Naive thymus-derived CD8-positive, alpha-beta T cell (primary cell): ENCODE measurements at regions not wholly inside any gene's neighbourhood (a gene's known extent, or its start where the extent isn't known, plus 50 kb on each side); places are given as distances from the start of the nearest gene placed in this dataset.
A peak's percentile ranks its signal among the peaks of the same experiment; 100 is the strongest.

ENCODE experiments used
- ATAC-seq, 2 donors: fragments of 150-1000 bp; cut with Tn5 transposase in 1 of 2; sonication (Bioruptor Pico), chemical (Tn5 transposase) in 1 of 2; 1 replicate in 1 of 2; 2 replicates in 1 of 2; pipeline ENCODE4 v1.10.0; 2021; ENCODE audit warnings: mild to moderate bottlenecking in 2 of 2, moderate library complexity in 2 of 2
- POLR2A ChIA-PET: fragments of 350-600 bp; sonication (Branson Sonifier 250); formaldehyde crosslinking; loops from one replicate; lab custom pipeline; 2021; ENCODE audit warnings: antibody characterized with exemption; lab: Charles Lee
- DNase-seq, 10 donors: peaks; one replicate each; pipeline versions ENCODE4 v3.0.0 to v3.0.0-alpha.2; 2020 to 2022
- H3K27ac Mint-ChIP-seq, 10 donors: one replicate each; pipeline ENCODE4 v1.8.0; 2020 to 2022; ENCODE audit warnings: mild to moderate bottlenecking in 10 of 10, mixed read lengths in 10 of 10, moderate library complexity in 4 of 10, inconsistent platforms in 1 of 10
- H3K27me3 Mint-ChIP-seq, 5 donors: one replicate each; pipeline ENCODE4 v1.8.0; 2021 to 2022; ENCODE audit warnings: mixed read lengths in 5 of 5
- H3K36me3 Mint-ChIP-seq, 3 donors: one replicate each; pipeline ENCODE4 v1.8.0; 2020 to 2022; ENCODE audit warnings: mixed read lengths in 3 of 3, mild to moderate bottlenecking in 2 of 3, inconsistent platforms in 1 of 3
- H3K4me1 Mint-ChIP-seq, 4 donors: one replicate each; pipeline ENCODE4 v1.8.0; 2021 to 2022; ENCODE audit warnings: mixed read lengths in 4 of 4
- H3K4me3 Mint-ChIP-seq, 10 donors: one replicate each; pipeline ENCODE4 v1.8.0; 2020 to 2022; ENCODE audit warnings: mild to moderate bottlenecking in 10 of 10, mixed read lengths in 10 of 10, moderate library complexity in 6 of 10, inconsistent platforms in 1 of 10
- H3K9me3 Mint-ChIP-seq, 9 donors: one replicate each; pipeline ENCODE4 v1.8.0; 2020 to 2022; ENCODE audit warnings: mixed read lengths in 9 of 9, mild to moderate bottlenecking in 3 of 9, inconsistent platforms in 1 of 9, moderate library complexity in 1 of 9

DNA sequence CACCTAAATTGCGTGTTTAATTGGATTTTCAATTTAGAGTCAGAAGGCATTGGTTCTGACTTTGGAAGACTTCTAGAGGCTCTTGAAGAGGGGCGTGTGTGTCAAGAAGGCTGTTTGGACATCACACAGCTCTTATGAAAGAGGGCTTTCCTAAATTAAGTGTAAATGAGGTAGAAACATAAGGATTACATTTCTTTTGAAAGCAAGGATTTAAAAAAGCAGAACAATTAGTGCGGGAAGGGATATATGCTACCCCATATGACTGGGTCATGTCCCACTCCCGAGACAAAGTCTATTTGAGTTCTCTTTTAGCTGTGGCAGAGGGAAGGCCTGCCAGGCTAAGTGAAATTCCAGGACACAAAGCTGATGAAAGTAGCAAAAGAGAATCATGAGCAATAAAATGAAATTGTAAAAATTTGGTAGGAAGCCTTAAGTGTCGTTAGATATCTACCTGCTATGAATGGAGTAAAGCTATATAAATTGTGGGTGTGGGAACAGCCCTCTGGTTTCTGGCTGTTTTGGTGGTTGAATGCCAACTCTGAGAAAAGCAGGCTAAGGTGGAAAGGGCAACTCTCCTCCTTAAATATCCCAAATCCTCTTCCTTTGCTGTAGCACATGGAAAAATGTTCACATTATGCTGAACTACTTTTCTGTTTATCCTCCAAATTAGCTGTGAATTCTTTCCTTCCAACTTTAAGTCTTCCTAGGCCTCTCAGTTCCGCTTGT is 100.6 kb upstream of the TSC22D2 start:
- ATAC-seq (no peak), DNase-seq (no peak)
- POLR2A ChIA-PET = no interaction called here
- H3K27me3 Mint-ChIP-seq = peaks cover 3 to 27% (median 22%) of the 10 kb centered on the region in 5 donors
- no peaks in the 10 kb centered on the region for H3K9me3 Mint-ChIP-seq
- no peak overlapping the region for H3K4me3 Mint-ChIP-seq
- H3K4me1 Mint-ChIP-seq = no peaks in the 10 kb centered on the region
- H3K36me3 Mint-ChIP-seq = no peaks in the 10 kb centered on the region
- no peak overlapping the region for H3K27ac Mint-ChIP-seq

DNA sequence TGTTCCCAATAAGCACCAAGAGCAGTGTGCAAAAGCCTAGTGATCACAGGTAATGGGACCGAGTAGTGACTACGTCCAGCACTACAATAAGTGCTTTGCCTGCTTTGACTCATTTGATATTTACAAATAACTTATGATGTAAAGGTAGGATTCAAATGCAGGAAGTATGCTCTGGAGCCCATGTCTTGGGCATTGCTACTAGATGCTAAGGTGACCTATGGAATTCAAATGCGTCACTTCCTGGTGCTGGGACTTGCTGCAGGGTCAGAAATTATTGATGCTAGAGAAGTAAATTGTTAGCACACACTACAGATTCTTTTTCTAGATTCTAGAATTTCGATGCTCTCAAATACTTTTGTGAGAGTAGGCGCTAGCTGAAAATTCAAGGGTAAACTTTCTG is 101.2 kb upstream of the TSC22D2 start:
- H3K36me3 Mint-ChIP-seq = no peaks in the 10 kb centered on the region
- no peak overlapping the region for H3K27ac Mint-ChIP-seq
- peaks cover 3 to 27% (median 25%) of the 10 kb centered on the region in 5 donors for H3K27me3 Mint-ChIP-seq
- no peaks in the 10 kb centered on the region for H3K9me3 Mint-ChIP-seq
- DNase-seq (no peak), ATAC-seq (no peak)
- H3K4me3 Mint-ChIP-seq = no peak overlapping the region
- POLR2A ChIA-PET = no interaction called here
- H3K4me1 Mint-ChIP-seq = no peaks in the 10 kb centered on the region

DNA sequence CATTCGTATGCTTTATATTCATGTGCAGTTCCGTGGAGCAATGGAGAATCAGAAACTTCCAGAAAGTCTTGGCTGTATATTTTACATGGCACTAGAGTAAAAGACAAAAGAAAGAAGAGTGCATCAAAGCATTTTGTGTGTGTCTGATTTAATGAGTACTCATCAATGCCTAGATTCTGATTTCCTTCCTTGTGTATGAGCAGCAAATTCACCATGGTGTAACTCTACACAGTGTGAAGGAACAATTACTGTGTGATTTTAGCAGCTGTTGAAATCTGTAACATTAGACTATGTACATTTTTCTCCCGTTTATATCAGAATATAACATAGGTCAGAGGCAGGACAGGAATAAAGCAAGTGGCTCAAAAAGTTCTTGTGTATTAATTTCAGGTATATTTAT is 102.0 kb upstream of the TSC22D2 start:
- Mint-ChIP-seq H3K27me3 (peaks cover 3 to 31% (median 26%) of the 10 kb centered on the region in 5 donors), H3K4me3 (no peak overlapping the region), H3K36me3 (no peaks in the 10 kb centered on the region), H3K4me1 (no peaks in the 10 kb centered on the region), H3K27ac (no peak overlapping the region), H3K9me3 (no peaks in the 10 kb centered on the region)
- POLR2A ChIA-PET = no interaction called here
- DNase-seq (no peak), ATAC-seq (no peak)

DNA sequence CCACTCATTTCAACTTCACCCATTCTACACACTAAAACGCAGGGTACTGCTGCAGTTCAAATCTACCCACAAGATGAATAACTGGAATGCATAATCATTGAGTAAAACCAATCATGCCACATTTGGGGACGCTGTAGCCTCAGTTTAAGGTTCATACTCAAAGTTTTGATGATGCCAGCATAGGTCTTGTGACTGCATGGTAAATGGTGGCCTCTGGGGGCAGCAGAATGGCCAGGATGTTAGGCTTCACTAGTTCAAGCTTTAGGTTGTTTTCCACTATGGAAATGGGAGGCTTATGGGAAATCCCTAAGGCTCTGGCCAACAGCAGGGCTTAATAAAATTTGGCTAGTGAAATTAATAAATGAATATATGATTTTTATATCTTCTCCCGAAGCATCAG is 104.3 kb upstream of the TSC22D2 start:
- H3K4me3 Mint-ChIP-seq = no peak overlapping the region
- no peak for DNase-seq
- ATAC-seq = no peak
- no peak overlapping the region for H3K27ac Mint-ChIP-seq
- no peaks in the 10 kb centered on the region for H3K36me3 Mint-ChIP-seq
- no peaks in the 10 kb centered on the region for H3K4me1 Mint-ChIP-seq
- no peaks in the 10 kb centered on the region for H3K9me3 Mint-ChIP-seq
- peaks cover 4 to 37% (median 26%) of the 10 kb centered on the region in 5 donors for H3K27me3 Mint-ChIP-seq
- POLR2A ChIA-PET = no interaction called here

DNA sequence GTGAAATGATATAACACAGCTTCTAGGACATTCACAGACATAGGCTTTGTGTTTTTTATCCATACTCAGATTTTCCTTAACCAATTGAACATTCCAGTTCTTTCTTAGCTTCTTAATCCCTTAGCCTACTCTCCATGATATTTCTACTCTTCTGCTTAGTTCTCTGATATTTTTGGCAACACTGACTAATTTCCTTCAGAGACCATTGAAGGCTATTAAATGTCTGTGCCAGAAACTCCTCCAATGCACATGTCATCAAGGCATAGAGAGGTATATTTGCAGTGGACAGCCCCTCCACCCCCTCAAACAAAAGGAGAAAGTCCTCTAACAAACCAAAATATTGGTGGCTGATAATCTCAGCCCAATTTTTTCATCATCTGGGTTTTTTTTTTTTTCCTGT is 105.9 kb upstream of the TSC22D2 start:
- H3K27ac Mint-ChIP-seq = no peak overlapping the region
- H3K4me1 Mint-ChIP-seq = no peaks in the 10 kb centered on the region
- DNase-seq (no peak), ATAC-seq (no peak)
- no peaks in the 10 kb centered on the region for H3K9me3 Mint-ChIP-seq
- no peaks in the 10 kb centered on the region for H3K36me3 Mint-ChIP-seq
- POLR2A ChIA-PET = no interaction called here
- no peak overlapping the region for H3K4me3 Mint-ChIP-seq
- peaks cover 1 to 29% (median 20%) of the 10 kb centered on the region in 5 donors for H3K27me3 Mint-ChIP-seq

DNA sequence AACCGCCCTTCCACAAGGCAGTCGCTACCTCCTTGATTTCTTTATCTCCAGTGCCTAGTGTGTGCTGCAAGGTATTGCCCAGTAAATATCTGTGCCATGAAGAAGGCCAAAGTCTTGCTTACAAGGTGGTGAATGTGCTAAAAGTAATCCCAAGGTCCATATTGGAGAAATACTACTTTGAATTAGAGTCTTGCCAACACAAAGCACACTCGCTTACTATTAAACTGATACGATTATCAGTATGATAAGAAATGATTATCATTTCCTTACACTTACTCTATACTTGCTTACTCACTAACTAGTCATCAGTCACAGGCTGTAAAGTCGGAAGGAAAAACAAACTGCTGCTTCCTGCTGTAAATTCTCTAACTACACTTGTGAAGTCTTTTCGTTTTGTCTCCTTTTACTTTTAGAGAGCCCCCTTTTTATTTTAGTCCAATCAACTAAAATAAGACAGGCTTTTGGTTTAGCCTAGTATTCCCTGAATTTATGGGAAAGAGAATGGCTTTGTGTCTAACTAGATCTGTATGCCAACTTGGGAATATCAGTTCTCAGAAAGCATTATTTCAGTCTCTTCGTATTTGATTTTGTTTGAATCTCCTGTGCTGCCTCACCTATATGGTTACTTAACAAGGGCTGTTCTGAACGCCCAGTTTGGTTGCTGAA is 107.1 kb upstream of the TSC22D2 start:
- peaks cover 1 to 26% (median 19%) of the 10 kb centered on the region in 5 donors for H3K27me3 Mint-ChIP-seq
- H3K36me3 Mint-ChIP-seq = no peaks in the 10 kb centered on the region
- POLR2A ChIA-PET = no interaction called here
- H3K4me3 Mint-ChIP-seq = no peak overlapping the region
- no peaks in the 10 kb centered on the region for H3K4me1 Mint-ChIP-seq
- no peaks in the 10 kb centered on the region for H3K9me3 Mint-ChIP-seq
- no peak for DNase-seq
- H3K27ac Mint-ChIP-seq = no peak overlapping the region
- no peak for ATAC-seq

DNA sequence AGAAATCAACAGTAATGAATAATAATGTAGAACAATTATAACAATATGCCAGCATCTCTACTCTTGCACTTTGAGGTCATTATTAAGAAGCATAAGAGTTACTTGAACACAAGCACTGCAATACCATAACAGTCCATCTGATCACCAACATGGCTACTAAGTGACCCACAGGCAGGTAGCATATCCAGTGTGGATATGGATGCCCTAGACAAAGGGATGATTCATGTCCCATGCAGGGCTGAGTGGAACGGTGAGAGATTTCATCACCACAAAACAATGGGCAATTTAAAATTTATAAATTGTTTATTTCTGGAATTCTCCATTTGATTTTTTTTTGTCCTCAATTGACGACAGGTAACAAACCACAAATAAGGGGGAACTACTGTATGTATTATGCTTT is 107.7 kb upstream of the TSC22D2 start:
- POLR2A ChIA-PET = no interaction called here
- Mint-ChIP-seq H3K27me3 (peaks cover 1 to 22% (median 19%) of the 10 kb centered on the region in 5 donors), H3K27ac (no peak overlapping the region), H3K4me3 (no peak overlapping the region), H3K4me1 (no peaks in the 10 kb centered on the region), H3K36me3 (no peaks in the 10 kb centered on the region), H3K9me3 (no peaks in the 10 kb centered on the region)
- ATAC-seq = no peak
- no peak for DNase-seq

DNA sequence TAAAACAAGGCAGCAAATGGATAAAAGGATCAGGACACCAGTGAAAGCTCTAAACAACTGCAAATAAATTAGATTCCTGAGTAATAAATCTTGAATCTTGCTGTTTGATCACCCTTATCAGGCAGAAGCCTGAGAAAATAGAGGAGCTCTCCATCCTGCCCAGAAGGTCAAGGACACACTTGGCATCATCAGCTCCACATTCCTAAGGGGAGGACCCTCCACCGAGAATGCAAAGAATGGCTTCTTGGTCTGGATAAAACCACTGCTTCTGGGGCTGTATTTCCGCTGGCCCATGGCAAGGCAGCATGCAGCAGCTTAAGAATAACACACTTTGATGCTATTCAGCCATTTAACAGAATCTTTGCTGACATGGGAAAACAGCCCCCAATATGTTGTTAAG is 108.9 kb upstream of the TSC22D2 start:
- Mint-ChIP-seq H3K4me1 (no peaks in the 10 kb centered on the region), H3K9me3 (no peaks in the 10 kb centered on the region), H3K27ac (no peak overlapping the region), H3K36me3 (no peaks in the 10 kb centered on the region), H3K4me3 (no peak overlapping the region), H3K27me3 (peaks cover 4 to 21% (median 16%) of the 10 kb centered on the region in 5 donors)
- POLR2A ChIA-PET = no interaction called here
- ATAC-seq (no peak), DNase-seq (no peak)

DNA sequence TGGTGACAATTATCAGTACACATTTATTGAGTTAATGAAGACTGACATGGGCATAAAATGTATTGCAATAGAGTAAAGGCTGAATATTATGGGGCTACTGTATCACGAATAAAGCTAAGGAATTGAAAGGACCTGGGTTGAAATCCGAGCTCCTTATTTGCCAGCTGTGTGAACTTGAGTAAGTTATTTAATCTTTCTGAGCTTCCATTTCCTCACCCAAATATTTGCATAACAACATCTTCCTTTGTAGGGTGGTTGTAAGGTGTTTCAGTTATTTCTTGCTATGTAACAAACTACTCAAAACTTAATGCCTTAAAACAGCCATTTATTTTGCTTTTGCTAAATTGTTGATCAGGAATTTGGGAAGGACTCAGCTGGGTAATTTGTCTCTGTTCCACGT is 111.1 kb upstream of the TSC22D2 start:
- ATAC-seq = no peak
- Mint-ChIP-seq H3K4me1 (no peaks in the 10 kb centered on the region), H3K27ac (no peak overlapping the region), H3K27me3 (peaks cover 4 to 18% (median 10%) of the 10 kb centered on the region in 5 donors), H3K36me3 (no peaks in the 10 kb centered on the region), H3K4me3 (no peak overlapping the region), H3K9me3 (no peaks in the 10 kb centered on the region)
- POLR2A ChIA-PET = interaction anchor here (0.9 kb wide), 1 partner anchor 364 kb away, joined by 3 read pairs; no protein-coding TSS in a partner anchor
- DNase-seq = no peak

DNA sequence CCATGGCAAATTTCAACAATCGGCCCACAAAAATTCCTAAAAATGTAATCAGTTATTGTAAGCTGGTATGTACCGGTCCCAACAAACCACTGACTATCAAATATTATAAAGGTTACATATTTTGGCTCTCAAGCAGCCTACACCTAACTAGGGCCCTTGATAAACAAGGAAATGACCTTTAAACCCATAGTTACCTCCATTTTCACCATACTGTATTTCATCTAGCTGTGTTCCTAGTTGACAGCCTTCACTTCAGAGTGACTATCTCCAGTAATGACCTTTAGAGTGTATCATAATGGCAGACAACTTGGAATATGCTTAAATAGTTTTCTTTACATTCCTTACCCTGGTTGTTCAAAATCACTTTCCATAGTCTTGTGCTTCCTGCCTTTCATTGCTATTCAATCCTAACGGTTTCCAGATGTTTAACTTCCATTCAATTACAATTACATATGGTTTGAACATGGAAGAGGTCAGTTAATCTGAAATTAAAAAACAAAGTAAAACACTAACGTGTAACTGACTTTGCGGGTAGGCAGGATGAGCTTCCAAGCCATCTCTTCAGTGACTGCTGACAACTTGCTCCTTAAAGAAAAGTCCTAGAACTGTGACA is 111.9 kb upstream of the TSC22D2 start:
- no peak overlapping the region for H3K4me3 Mint-ChIP-seq
- no peaks in the 10 kb centered on the region for H3K9me3 Mint-ChIP-seq
- no peak for DNase-seq
- ATAC-seq = no peak
- H3K4me1 Mint-ChIP-seq = no peaks in the 10 kb centered on the region
- POLR2A ChIA-PET = interaction anchor here (0.9 kb wide), 1 partner anchor 363 kb away, joined by 3 read pairs; no protein-coding TSS in a partner anchor
- peaks cover 4 to 13% (median 12%) of the 10 kb centered on the region in 5 donors for H3K27me3 Mint-ChIP-seq
- H3K36me3 Mint-ChIP-seq = peaks cover 0 to 2% (median 0%) of the 10 kb centered on the region in 3 donors
- no peak overlapping the region for H3K27ac Mint-ChIP-seq

DNA sequence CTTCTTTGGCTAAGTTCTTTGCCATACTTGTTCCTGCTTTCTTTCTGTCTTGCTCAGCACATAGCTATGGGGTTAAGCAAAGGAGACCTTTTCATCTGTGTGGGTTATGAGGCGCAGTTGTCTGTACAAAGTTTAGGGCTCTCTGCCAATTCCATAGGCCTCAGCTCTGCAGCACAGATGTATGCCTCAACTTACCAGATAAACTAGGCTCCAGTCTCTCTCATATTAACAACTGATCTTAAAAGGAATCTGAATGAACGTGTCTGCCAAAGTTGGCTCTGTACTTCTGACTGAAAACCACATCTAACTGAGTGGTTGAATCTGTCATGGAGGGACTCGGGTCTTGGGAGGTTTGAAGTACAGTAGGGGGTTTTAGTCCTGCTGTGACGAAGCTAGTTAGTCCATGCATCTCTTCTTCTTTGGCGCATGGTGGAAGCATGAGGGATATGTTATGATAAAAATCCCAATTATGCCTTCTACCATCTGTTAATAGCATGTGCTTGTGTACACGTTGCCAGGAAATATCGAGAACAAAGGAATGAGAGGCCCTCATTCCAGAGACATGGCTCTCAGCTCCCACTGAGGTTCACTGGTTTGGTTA is 114.6 kb upstream of the TSC22D2 start:
- Mint-ChIP-seq H3K4me3 (no peak overlapping the region), H3K9me3 (no peaks in the 10 kb centered on the region), H3K36me3 (peaks cover 0 to 2% (median 0%) of the 10 kb centered on the region in 3 donors), H3K27ac (no peak overlapping the region), H3K4me1 (no peaks in the 10 kb centered on the region), H3K27me3 (peaks cover 3 to 11% (median 9%) of the 10 kb centered on the region in 5 donors)
- ATAC-seq (peak in 1 of 2 donors; percentile 18), DNase-seq (no peak)
- POLR2A ChIA-PET = no interaction called here

DNA sequence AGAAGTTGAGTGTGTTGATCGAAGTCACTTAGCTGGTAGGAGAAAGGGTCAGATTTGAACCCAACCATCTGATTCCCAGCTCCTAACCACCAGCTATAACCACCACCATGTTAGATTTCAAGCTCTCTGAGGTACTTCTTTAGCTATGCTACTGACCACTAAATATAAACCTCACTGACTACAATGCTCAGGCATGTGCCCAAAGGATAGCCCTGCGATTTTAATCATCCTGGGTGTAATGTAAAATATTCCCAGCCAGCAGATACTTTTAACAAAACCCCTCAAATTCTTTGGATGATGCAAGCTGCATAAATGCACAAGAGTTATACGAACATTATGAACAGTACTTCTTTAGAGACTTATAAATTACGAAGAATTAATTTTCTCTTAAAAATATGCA is 115.2 kb upstream of the TSC22D2 start:
- no peaks in the 10 kb centered on the region for H3K9me3 Mint-ChIP-seq
- H3K4me1 Mint-ChIP-seq = no peaks in the 10 kb centered on the region
- DNase-seq (no peak), ATAC-seq (no peak)
- POLR2A ChIA-PET = no interaction called here
- H3K36me3 Mint-ChIP-seq = peaks cover 0 to 2% (median 0%) of the 10 kb centered on the region in 3 donors
- peaks cover 3 to 11% (median 9%) of the 10 kb centered on the region in 5 donors for H3K27me3 Mint-ChIP-seq
- no peak overlapping the region for H3K4me3 Mint-ChIP-seq
- no peak overlapping the region for H3K27ac Mint-ChIP-seq

DNA sequence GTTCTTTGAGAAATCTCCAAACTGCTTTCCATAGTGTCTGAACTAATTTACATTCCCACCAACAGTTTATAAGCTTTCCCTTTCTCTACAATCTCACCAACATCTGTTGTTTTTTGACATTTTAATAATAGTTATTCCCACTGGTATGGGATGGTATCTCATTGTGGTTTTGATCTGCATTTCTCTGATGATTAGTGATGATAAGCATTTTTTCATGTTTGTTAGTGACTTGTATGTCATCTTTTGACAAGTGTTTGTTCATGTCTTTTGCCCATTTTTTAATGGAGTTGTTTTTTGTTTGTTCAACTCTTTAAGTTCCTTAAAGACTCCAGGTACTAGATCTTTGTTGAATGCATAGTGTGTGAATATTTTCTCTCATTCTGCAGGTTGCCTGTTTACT is 116.6 kb upstream of the TSC22D2 start:
- ATAC-seq (no peak), DNase-seq (no peak)
- Mint-ChIP-seq H3K27me3 (peaks cover 3 to 12% (median 9%) of the 10 kb centered on the region in 5 donors), H3K9me3 (no peaks in the 10 kb centered on the region), H3K27ac (no peak overlapping the region), H3K36me3 (peaks cover 0 to 2% (median 0%) of the 10 kb centered on the region in 3 donors), H3K4me3 (no peak overlapping the region), H3K4me1 (no peaks in the 10 kb centered on the region)
- POLR2A ChIA-PET = no interaction called here
